ENCODE measurements at regions not wholly inside any gene's neighbourhood (a gene's known extent, or its start where the extent isn't known, plus 50 kb on each side); places are given as distances from the start of the nearest gene placed in this dataset.

DNA sequence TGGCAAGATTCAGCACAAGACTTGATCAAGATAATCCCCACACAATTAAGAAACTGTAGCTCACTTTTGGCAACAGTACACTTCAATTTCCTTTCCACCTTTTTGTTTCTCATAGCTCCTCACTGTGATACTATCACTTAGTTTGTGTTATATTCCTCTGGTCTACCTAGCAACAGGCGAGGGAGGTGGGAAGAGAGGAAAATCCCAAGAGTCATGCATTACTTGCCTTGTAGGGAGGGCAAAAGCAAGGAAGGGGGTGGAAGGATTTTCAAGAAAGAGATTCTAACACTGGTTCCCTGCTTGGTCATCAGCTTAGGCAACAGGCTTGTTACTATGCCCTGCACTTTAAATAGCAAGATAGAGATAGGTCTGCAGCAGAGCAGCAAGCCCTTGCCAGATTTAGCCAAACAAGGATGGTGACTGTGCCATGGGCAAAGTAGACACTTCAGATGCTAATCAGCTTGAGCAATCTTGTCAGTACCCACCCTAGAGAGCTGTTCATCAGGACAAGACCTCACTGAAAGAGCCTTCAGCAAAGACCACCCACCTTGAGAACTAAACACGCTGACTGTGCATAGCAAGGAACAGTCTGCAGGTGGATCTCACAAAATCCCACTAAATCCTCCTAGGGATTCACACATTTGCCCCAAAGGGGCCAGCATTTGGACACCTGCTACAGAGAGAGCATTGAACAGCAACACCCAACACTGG, 134.6 kb downstream of the MBD2 start:
- H3K9me3 ChIP-seq (ENCODE audit: insufficient read depth, low read depth, low read length): no peaks in the 10 kb centered on the region
- H3K23ac ChIP-seq (ENCODE audit: low read length): no peak overlapping the region
- H3K14ac ChIP-seq (ENCODE audit: low read length): no peak overlapping the region
- no peak overlapping the region for H4K8ac ChIP-seq (ENCODE audit: low read depth, low read length)
- H3K79me1 ChIP-seq (ENCODE audit: low read length): no peaks in the 10 kb centered on the region
- H4K12ac ChIP-seq (ENCODE audit: low read depth, low read length): no peak overlapping the region
- H3K27ac ChIP-seq (ENCODE audit: low read depth, low read length): no peak overlapping the region
- no peak overlapping the region for H2AK5ac ChIP-seq (ENCODE audit: low read length)
- no peaks in the 10 kb centered on the region for H3K4me1 ChIP-seq (ENCODE audit: control insufficient read depth in 1 of 2, insufficient read depth in 2 of 2, low read length in 2 of 2)
- no peak overlapping the region for H2AFZ ChIP-seq (ENCODE audit: insufficient read depth, low read length, poor library complexity)
- no peaks in the 10 kb centered on the region for H3K27me3 ChIP-seq (ENCODE audit: insufficient read depth, low read length)
- no peak overlapping the region for H2BK5ac ChIP-seq (ENCODE audit: low read depth, low read length, poor library complexity)
- H3K4me2 ChIP-seq (ENCODE audit: low read length): no peak overlapping the region
- no peak overlapping the region for H3K4me3 ChIP-seq (ENCODE audit: low read depth, low read length)
- H3K79me2 ChIP-seq (ENCODE audit: control insufficient read depth, insufficient read depth, low read length, poor library complexity): no peaks in the 10 kb centered on the region
- H3K9ac ChIP-seq (ENCODE audit: low read length): no peak overlapping the region
- no peak overlapping the region for H2BK12ac ChIP-seq (ENCODE audit: low read length)
- no peak overlapping the region for H3K4ac ChIP-seq (ENCODE audit: low read depth, low read length)
- H3K36me3 ChIP-seq (ENCODE audit: control insufficient read depth in 1 of 2, insufficient read depth in 2 of 2, low read length in 2 of 2): no peaks in the 10 kb centered on the region
- no peak overlapping the region for H4K91ac ChIP-seq (ENCODE audit: low read depth, low read length)
- no CpG with 5 or more reads among the region's 2 CpGs for WGBS (ENCODE audit: extremely low coverage, insufficient coverage, insufficient read length)
- H2BK120ac ChIP-seq (ENCODE audit: insufficient read depth, low read length, poor library complexity): no peak overlapping the region
- H3K18ac ChIP-seq (ENCODE audit: low read length): no peak overlapping the region
- DNase-seq: no peak

DNA sequence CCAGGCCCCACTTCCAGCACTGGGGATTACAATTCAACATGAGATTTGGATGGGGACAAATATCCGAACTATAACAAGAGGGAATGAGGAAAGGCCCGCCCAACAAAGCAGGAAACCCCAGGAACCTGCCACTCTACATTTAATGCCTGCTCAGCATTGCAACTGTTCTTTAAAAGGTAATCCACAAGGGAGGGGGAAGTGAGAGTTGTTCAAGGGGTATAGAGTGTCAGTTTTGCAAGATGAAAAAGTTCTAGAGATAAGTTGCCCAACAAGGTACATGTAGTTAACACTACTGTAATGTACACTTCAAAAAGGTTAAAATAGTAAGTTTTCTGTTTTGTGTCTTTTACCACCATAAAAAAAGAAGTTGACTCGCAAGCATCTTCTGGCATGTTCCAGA, 137.6 kb downstream of the MBD2 start:
- no CpG with 5 or more reads among the region's 3 CpGs for WGBS (ENCODE audit: extremely low coverage, insufficient coverage, insufficient read length)

GRCh38 chr18:54086046-54086802, 138.2 kb downstream of the MBD2 start:
- Histone ChIP-seq H2BK12ac (ENCODE audit: low read length) (no peak overlapping the region), H4K12ac (ENCODE audit: low read depth, low read length) (no peak overlapping the region), H3K79me2 (ENCODE audit: control insufficient read depth, insufficient read depth, low read length, poor library complexity) (no peaks in the 10 kb centered on the region), H2AK5ac (ENCODE audit: low read length) (no peak overlapping the region), H4K91ac (ENCODE audit: low read depth, low read length) (no peak overlapping the region), H3K79me1 (ENCODE audit: low read length) (no peaks in the 10 kb centered on the region), H3K4me1 (ENCODE audit: control insufficient read depth in 1 of 2, insufficient read depth in 2 of 2, low read length in 2 of 2) (no peaks in the 10 kb centered on the region), H2BK5ac (ENCODE audit: low read depth, low read length, poor library complexity) (no peak overlapping the region), H2AFZ (ENCODE audit: insufficient read depth, low read length, poor library complexity) (no peak overlapping the region), H3K23ac (ENCODE audit: low read length) (no peak overlapping the region), H3K4me3 (ENCODE audit: low read depth, low read length) (no peak overlapping the region), H3K14ac (ENCODE audit: low read length) (no peak overlapping the region), H2BK120ac (ENCODE audit: insufficient read depth, low read length, poor library complexity) (no peak overlapping the region), H3K27me3 (ENCODE audit: insufficient read depth, low read length) (no peaks in the 10 kb centered on the region), H3K27ac (ENCODE audit: low read depth, low read length) (no peak overlapping the region), H3K18ac (ENCODE audit: low read length) (no peak overlapping the region), H4K8ac (ENCODE audit: low read depth, low read length) (no peak overlapping the region), H3K9me3 (ENCODE audit: insufficient read depth, low read depth, low read length) (peaks cover 7% of the 10 kb centered on the region), H3K4ac (ENCODE audit: low read depth, low read length) (no peak overlapping the region), H3K36me3 (ENCODE audit: control insufficient read depth in 1 of 2, insufficient read depth in 2 of 2, low read length in 2 of 2) (no peaks in the 10 kb centered on the region), H3K9ac (ENCODE audit: low read length) (no peak overlapping the region), H3K4me2 (ENCODE audit: low read length) (no peak overlapping the region)
- no peak for DNase-seq
- no CpG with 5 or more reads among the region's 8 CpGs for WGBS (ENCODE audit: extremely low coverage, insufficient coverage, insufficient read length)

More for the DNA sequence above, 137.6 kb downstream of the MBD2 start:
- Histone ChIP-seq H2BK120ac (ENCODE audit: insufficient read depth, low read length, poor library complexity) (no peak overlapping the region), H2AK5ac (ENCODE audit: low read length) (no peak overlapping the region), H3K79me1 (ENCODE audit: low read length) (no peaks in the 10 kb centered on the region), H3K4ac (ENCODE audit: low read depth, low read length) (no peak overlapping the region), H3K27me3 (ENCODE audit: insufficient read depth, low read length) (no peaks in the 10 kb centered on the region), H4K8ac (ENCODE audit: low read depth, low read length) (no peak overlapping the region), H3K23ac (ENCODE audit: low read length) (no peak overlapping the region), H2AFZ (ENCODE audit: insufficient read depth, low read length, poor library complexity) (no peak overlapping the region), H2BK5ac (ENCODE audit: low read depth, low read length, poor library complexity) (no peak overlapping the region), H4K91ac (ENCODE audit: low read depth, low read length) (no peak overlapping the region), H3K4me1 (ENCODE audit: control insufficient read depth in 1 of 2, insufficient read depth in 2 of 2, low read length in 2 of 2) (no peaks in the 10 kb centered on the region), H3K36me3 (ENCODE audit: control insufficient read depth in 1 of 2, insufficient read depth in 2 of 2, low read length in 2 of 2) (no peaks in the 10 kb centered on the region), H3K4me3 (ENCODE audit: low read depth, low read length) (no peak overlapping the region), H3K9me3 (ENCODE audit: insufficient read depth, low read depth, low read length) (peaks cover 7% of the 10 kb centered on the region), H3K79me2 (ENCODE audit: control insufficient read depth, insufficient read depth, low read length, poor library complexity) (no peaks in the 10 kb centered on the region), H3K27ac (ENCODE audit: low read depth, low read length) (no peak overlapping the region), H3K4me2 (ENCODE audit: low read length) (no peak overlapping the region), H4K12ac (ENCODE audit: low read depth, low read length) (no peak overlapping the region), H3K18ac (ENCODE audit: low read length) (no peak overlapping the region), H3K9ac (ENCODE audit: low read length) (no peak overlapping the region), H2BK12ac (ENCODE audit: low read length) (no peak overlapping the region), H3K14ac (ENCODE audit: low read length) (no peak overlapping the region)
- DNase-seq: no peak

DNA sequence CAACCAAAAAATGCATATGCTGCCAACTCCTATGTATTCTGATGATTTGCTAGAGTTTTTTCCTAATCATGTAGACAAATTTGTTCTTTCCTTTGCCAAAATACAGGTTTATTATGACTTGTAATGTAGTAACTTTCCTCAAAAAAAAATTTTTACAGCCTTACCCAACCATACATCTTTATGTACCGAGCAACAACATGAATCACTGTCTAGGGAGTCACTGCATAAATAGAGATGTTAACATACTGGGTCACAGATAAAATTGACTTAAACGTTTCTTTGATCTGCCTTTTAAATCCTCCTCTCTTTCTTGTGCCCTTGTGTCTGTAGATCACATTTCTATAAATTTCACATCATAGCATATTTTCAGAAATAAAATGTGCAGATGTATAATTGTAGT, 143.6 kb downstream of the MBD2 start:
- Histone ChIP-seq H3K79me1 (ENCODE audit: low read length) (no peaks in the 10 kb centered on the region), H3K4ac (ENCODE audit: low read depth, low read length) (no peak overlapping the region), H4K91ac (ENCODE audit: low read depth, low read length) (no peak overlapping the region), H2AK5ac (ENCODE audit: low read length) (no peak overlapping the region), H3K27me3 (ENCODE audit: insufficient read depth, low read length) (no peaks in the 10 kb centered on the region), H3K23ac (ENCODE audit: low read length) (no peak overlapping the region), H3K4me1 (ENCODE audit: control insufficient read depth in 1 of 2, insufficient read depth in 2 of 2, low read length in 2 of 2) (no peaks in the 10 kb centered on the region), H3K14ac (ENCODE audit: low read length) (no peak overlapping the region), H4K12ac (ENCODE audit: low read depth, low read length) (no peak overlapping the region), H3K36me3 (ENCODE audit: control insufficient read depth in 1 of 2, insufficient read depth in 2 of 2, low read length in 2 of 2) (no peaks in the 10 kb centered on the region), H2AFZ (ENCODE audit: insufficient read depth, low read length, poor library complexity) (no peak overlapping the region), H4K8ac (ENCODE audit: low read depth, low read length) (no peak overlapping the region), H2BK120ac (ENCODE audit: insufficient read depth, low read length, poor library complexity) (no peak overlapping the region), H3K9ac (ENCODE audit: low read length) (no peak overlapping the region), H3K18ac (ENCODE audit: low read length) (no peak overlapping the region), H3K4me3 (ENCODE audit: low read depth, low read length) (no peak overlapping the region), H3K9me3 (ENCODE audit: insufficient read depth, low read depth, low read length) (peaks cover 7% of the 10 kb centered on the region), H3K79me2 (ENCODE audit: control insufficient read depth, insufficient read depth, low read length, poor library complexity) (no peaks in the 10 kb centered on the region), H2BK12ac (ENCODE audit: low read length) (no peak overlapping the region), H3K4me2 (ENCODE audit: low read length) (no peak overlapping the region), H3K27ac (ENCODE audit: low read depth, low read length) (no peak overlapping the region), H2BK5ac (ENCODE audit: low read depth, low read length, poor library complexity) (no peak overlapping the region)
- DNase-seq: no peak
- no CpG with 5 or more reads among the region's 2 CpGs for WGBS (ENCODE audit: extremely low coverage, insufficient coverage, insufficient read length)
